Heart left ventricle (tissue), 13 donors: ENCODE measurements at regions not wholly inside any gene's neighbourhood (a gene's known extent, or its start where the extent isn't known, plus 50 kb on each side); places are given as distances from the start of the nearest gene placed in this dataset.

Experiments
- CTCF ChIP-seq, 12 donors: fragments of 200-600 bp; sonication (generic) in 4 of 12; IDR thresholded peaks; one replicate each; pipeline versions ENCODE4 v1.5.0 to v1.8.0; 2018 to 2022; ENCODE audit warnings: antibody characterized with exemption in 12 of 12, mild to moderate bottlenecking in 5 of 12
- POLR2A ChIP-seq, 2 donors: fragments of 450-650 bp; IDR thresholded peaks; one replicate each; pipeline ENCODE4 v1.6.1; 2017; ENCODE audit warnings: antibody characterized with exemption in 2 of 2, mild to moderate bottlenecking in 2 of 2, moderate library complexity in 2 of 2
- donor health status: ischemic (EF 13 %, LVEDD 7.1; RV severe dilation, severe dysfunction).
- donor health status: DM: no; HTN: yes; CAD: no.
- donor health status: DM: no; HTN: no; CAD: no.
- donor health status: ischemic (EF 25% LVEDD 6.9; RV normal size, moderate dysfunction).
- donor health status: ischemic (EF 25% LVEDD 5.7; RV mildly dilated, moderate dysfunction).
- donor health status: ischemic (EF 35%, LVEDD 5.7; RV mildly dilated, moderate dysfunction).
- donor health status: nonischemic (EF 11% LVEDD 7.7; RV severe dilation, severe dysfunction).
- donor health status: DM: yes; HTN: yes; CAD: no.
- donor health status: PGD.
- donor health status: ischemic (EF 29% LVEDD 5.4; RV normal size, mild dysfunction).
- donor health status: nonischemic (EF 23%, LVEDD 6.1; RV moderate dilation, normal function).

- TF ChIP-seq POLR2A (IDR thresholded peaks at IDR 0.05), result no peak
- TF ChIP-seq CTCF (IDR thresholded peaks at IDR 0.05), result no peak
Observed at GRCh38 chr11:103730131-103730940, 306.1 kb upstream of the DDI1 start.
